ENCODE measurements at regions not wholly inside any gene's neighbourhood (a gene's known extent, or its start where the extent isn't known, plus 50 kb on each side); places are given as distances from the start of the nearest gene placed in this dataset.

DNA sequence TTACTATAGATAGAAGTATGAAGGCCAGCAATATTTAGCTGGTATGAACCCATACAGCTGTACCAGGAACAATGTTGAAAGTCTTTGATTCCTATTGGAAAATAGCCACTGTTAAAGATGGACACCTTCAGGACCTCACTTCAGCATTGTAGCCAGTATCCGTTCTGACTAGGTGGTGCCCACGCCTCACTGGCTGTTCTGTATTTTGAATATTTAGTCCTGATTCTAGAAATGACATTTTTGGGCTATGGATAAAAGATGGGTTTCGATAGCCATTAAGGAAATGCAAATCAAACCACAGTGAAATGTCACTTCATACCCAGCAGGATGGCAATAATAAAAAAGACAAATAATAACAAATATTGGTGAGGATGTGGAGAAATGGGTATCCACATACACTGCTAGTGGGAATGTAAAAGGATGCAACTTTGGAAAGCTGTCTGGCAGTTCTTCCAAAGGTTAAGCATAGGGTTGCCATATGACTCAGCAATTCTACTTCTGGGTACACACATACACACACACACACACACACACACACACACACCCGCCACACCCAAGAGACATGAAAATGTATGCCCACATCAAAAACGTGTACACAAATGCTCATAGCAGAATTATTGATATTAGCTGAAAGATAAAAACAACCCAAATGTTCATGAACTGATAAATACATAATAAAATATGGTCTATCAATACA lies 56.8 kb downstream of the UTRN start:
- TF ChIP-seq, protein P1, sequence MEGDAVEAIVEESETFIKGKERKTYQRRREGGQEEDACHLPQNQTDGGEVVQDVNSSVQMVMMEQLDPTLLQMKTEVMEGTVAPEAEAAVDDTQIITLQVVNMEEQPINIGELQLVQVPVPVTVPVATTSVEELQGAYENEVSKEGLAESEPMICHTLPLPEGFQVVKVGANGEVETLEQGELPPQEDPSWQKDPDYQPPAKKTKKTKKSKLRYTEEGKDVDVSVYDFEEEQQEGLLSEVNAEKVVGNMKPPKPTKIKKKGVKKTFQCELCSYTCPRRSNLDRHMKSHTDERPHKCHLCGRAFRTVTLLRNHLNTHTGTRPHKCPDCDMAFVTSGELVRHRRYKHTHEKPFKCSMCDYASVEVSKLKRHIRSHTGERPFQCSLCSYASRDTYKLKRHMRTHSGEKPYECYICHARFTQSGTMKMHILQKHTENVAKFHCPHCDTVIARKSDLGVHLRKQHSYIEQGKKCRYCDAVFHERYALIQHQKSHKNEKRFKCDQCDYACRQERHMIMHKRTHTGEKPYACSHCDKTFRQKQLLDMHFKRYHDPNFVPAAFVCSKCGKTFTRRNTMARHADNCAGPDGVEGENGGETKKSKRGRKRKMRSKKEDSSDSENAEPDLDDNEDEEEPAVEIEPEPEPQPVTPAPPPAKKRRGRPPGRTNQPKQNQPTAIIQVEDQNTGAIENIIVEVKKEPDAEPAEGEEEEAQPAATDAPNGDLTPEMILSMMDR (IDR thresholded peaks at IDR 0.05), result no peak
- TF ChIP-seq ZFX (IDR thresholded peaks at IDR 0.05; ENCODE audit: borderline replicate concordance), result no peak

Data from 22Rv1 (cell line).